ENCODE measurements at regions not wholly inside any gene's neighbourhood (a gene's known extent, or its start where the extent isn't known, plus 50 kb on each side); places are given as distances from the start of the nearest gene placed in this dataset.

GRCh38 chr17:52709724-52710123 is 551.2 kb upstream of the CA10 start:
- Histone ChIP-seq H3K4me1 (ENCODE audit: insufficient read depth, poor library complexity, severe bottlenecking) (no peaks in the 10 kb centered on the region), H3K27ac (ENCODE audit: poor library complexity, severe bottlenecking) (no peak overlapping the region), H3K4me3 (ENCODE audit: severe bottlenecking) (no peak overlapping the region), H3K36me3 (ENCODE audit: low read depth) (no peaks in the 10 kb centered on the region), H3K9me3 (ENCODE audit: severe bottlenecking) (no peaks in the 10 kb centered on the region), H3K27me3 (ENCODE audit: insufficient read depth, poor library complexity, severe bottlenecking) (no peaks in the 10 kb centered on the region)
- ATAC-seq (ENCODE audit: low read depth) (no peak), DNase-seq (ENCODE audit: low spot score) (peak; percentile 33)
- TF ChIP-seq CTCF (IDR thresholded peaks at IDR 0.05; ENCODE audit: poor library complexity, severe bottlenecking): no peak

- Histone ChIP-seq H3K4me1 (ENCODE audit: insufficient read depth, poor library complexity, severe bottlenecking) (no peaks in the 10 kb centered on the region), H3K9me3 (ENCODE audit: severe bottlenecking) (no peaks in the 10 kb centered on the region), H3K4me3 (ENCODE audit: severe bottlenecking) (no peak overlapping the region), H3K36me3 (ENCODE audit: low read depth) (no peaks in the 10 kb centered on the region), H3K27ac (ENCODE audit: poor library complexity, severe bottlenecking) (no peak overlapping the region), H3K27me3 (ENCODE audit: insufficient read depth, poor library complexity, severe bottlenecking) (peaks cover 3% of the 10 kb centered on the region)
- DNase-seq (ENCODE audit: low spot score) (no peak), ATAC-seq (ENCODE audit: low read depth) (no peak)
- no peak for TF ChIP-seq CTCF (IDR thresholded peaks at IDR 0.05; ENCODE audit: poor library complexity, severe bottlenecking)
Observed at GRCh38 chr17:52696362-52696761, 537.8 kb upstream of the CA10 start.

- TF ChIP-seq CTCF (IDR thresholded peaks at IDR 0.05; ENCODE audit: poor library complexity, severe bottlenecking): no peak
- Histone ChIP-seq H3K36me3 (ENCODE audit: low read depth) (no peaks in the 10 kb centered on the region), H3K9me3 (ENCODE audit: severe bottlenecking) (peaks cover 2% of the 10 kb centered on the region), H3K4me3 (ENCODE audit: severe bottlenecking) (no peak overlapping the region), H3K27ac (ENCODE audit: poor library complexity, severe bottlenecking) (no peak overlapping the region), H3K27me3 (ENCODE audit: insufficient read depth, poor library complexity, severe bottlenecking) (no peaks in the 10 kb centered on the region), H3K4me1 (ENCODE audit: insufficient read depth, poor library complexity, severe bottlenecking) (no peaks in the 10 kb centered on the region)
- DNase-seq (ENCODE audit: low spot score) (no peak), ATAC-seq (ENCODE audit: low read depth) (no peak)
Observed at GRCh38 chr17:52686140-52686539, 527.6 kb upstream of the CA10 start.

- Histone ChIP-seq H3K4me1 (ENCODE audit: insufficient read depth, poor library complexity, severe bottlenecking) (no peaks in the 10 kb centered on the region), H3K4me3 (ENCODE audit: severe bottlenecking) (no peak overlapping the region), H3K27me3 (ENCODE audit: insufficient read depth, poor library complexity, severe bottlenecking) (no peaks in the 10 kb centered on the region), H3K36me3 (ENCODE audit: low read depth) (no peaks in the 10 kb centered on the region), H3K27ac (ENCODE audit: poor library complexity, severe bottlenecking) (no peak overlapping the region), H3K9me3 (ENCODE audit: severe bottlenecking) (peaks cover 3% of the 10 kb centered on the region)
- ATAC-seq (ENCODE audit: low read depth): no peak
- no peak for TF ChIP-seq CTCF (IDR thresholded peaks at IDR 0.05; ENCODE audit: poor library complexity, severe bottlenecking)
- no peak for DNase-seq (ENCODE audit: low spot score)
Observed at GRCh38 chr17:52681480-52681879, 523.0 kb upstream of the CA10 start.

- Histone ChIP-seq H3K4me3 (ENCODE audit: severe bottlenecking) (no peak overlapping the region), H3K9me3 (ENCODE audit: severe bottlenecking) (peaks cover 7% of the 10 kb centered on the region), H3K36me3 (ENCODE audit: low read depth) (no peaks in the 10 kb centered on the region), H3K27me3 (ENCODE audit: insufficient read depth, poor library complexity, severe bottlenecking) (no peaks in the 10 kb centered on the region), H3K4me1 (ENCODE audit: insufficient read depth, poor library complexity, severe bottlenecking) (no peaks in the 10 kb centered on the region), H3K27ac (ENCODE audit: poor library complexity, severe bottlenecking) (no peak overlapping the region)
- TF ChIP-seq CTCF (IDR thresholded peaks at IDR 0.05; ENCODE audit: poor library complexity, severe bottlenecking): no peak
- ATAC-seq (ENCODE audit: low read depth): peak; percentile 10; the same call in 1 of the 3 replicates
- DNase-seq (ENCODE audit: low spot score): no peak
Observed at GRCh38 chr17:52678211-52678610, 519.7 kb upstream of the CA10 start.

Data from RWPE2 (cell line).